ENCODE measurements at regions not wholly inside any gene's neighbourhood (a gene's known extent, or its start where the extent isn't known, plus 50 kb on each side); places are given as distances from the start of the nearest gene placed in this dataset.

GRCh38 chr7:25619963-25620799 lies 391.9 kb upstream of the NPVF start:
- DNase-seq: peak in 6 of 7 donors; percentile 28 to 93 (median 40)
- 38 to 53% (median 48%) methylated on average over 8 of the region's 8 CpGs for WGBS, 4 donors
- intact Hi-C loops (cut with DNase I): no loop called here
- Histone ChIP-seq H3K9me3 (replicated peaks in 1 of 3) (no peaks in the 10 kb centered on the region), H3K4me1 (replicated peaks in 1 of 2) (peaks cover 0 to 31% of the 10 kb centered on the region in 2 donors), H3K27me3 (no peaks in the 10 kb centered on the region), H3K36me3 (replicated peaks in 1 of 2) (no peaks in the 10 kb centered on the region), H3K27ac (peak overlapping the region in 4 of 5 donors; percentile 35 to 92 (median 74)), H3K4me3 (no peak overlapping the region)
- TF ChIP-seq CTCF (IDR thresholded peaks at IDR 0.05): no peak
- no peak for TF ChIP-seq POLR2A (IDR thresholded peaks at IDR 0.05)

- no peaks in the 10 kb centered on the region for H3K9me3 ChIP-seq (replicated peaks in 1 of 3)
- H3K27ac ChIP-seq: peak overlapping the region in 2 of 5 donors; percentile 41 to 83
- peaks cover 0 to 31% of the 10 kb centered on the region in 2 donors for H3K4me1 ChIP-seq (replicated peaks in 1 of 2)
- H3K27me3 ChIP-seq: no peaks in the 10 kb centered on the region
- H3K4me3 ChIP-seq: no peak overlapping the region
- intact Hi-C loops (cut with DNase I): no loop called here
- no peaks in the 10 kb centered on the region for H3K36me3 ChIP-seq (replicated peaks in 1 of 2)
- no peak for DNase-seq
- no peak for TF ChIP-seq CTCF (IDR thresholded peaks at IDR 0.05)
- no peak for TF ChIP-seq POLR2A (IDR thresholded peaks at IDR 0.05)
- WGBS, 4 donors: 80 to 92% (median 87%) methylated on average over 2 of the region's 2 CpGs
These were observed 393.7 kb upstream of the NPVF start for GRCh38 chr7:25621993-25622392.

- H3K4me3 ChIP-seq: no peak overlapping the region
- DNase-seq: no peak
- no peaks in the 10 kb centered on the region for H3K9me3 ChIP-seq (replicated peaks in 1 of 3)
- H3K27ac ChIP-seq: peak overlapping the region in 1 of 5 donors; percentile 83
- H3K4me1 ChIP-seq (replicated peaks in 1 of 2): peaks cover 0 to 29% of the 10 kb centered on the region in 2 donors
- intact Hi-C loops (cut with DNase I): no loop called here
- TF ChIP-seq CTCF (IDR thresholded peaks at IDR 0.05) (no peak), POLR2A (IDR thresholded peaks at IDR 0.05) (no peak)
- 57 to 76% (median 68%) methylated on average over 3 of the region's 3 CpGs for WGBS, 4 donors
- no peaks in the 10 kb centered on the region for H3K27me3 ChIP-seq
- H3K36me3 ChIP-seq (replicated peaks in 1 of 2): no peaks in the 10 kb centered on the region
These were observed 394.4 kb upstream of the NPVF start for GRCh38 chr7:25622695-25623094.

GRCh38 chr7:25624051-25624450 lies 395.8 kb upstream of the NPVF start:
- Histone ChIP-seq H3K36me3 (replicated peaks in 1 of 2) (no peaks in the 10 kb centered on the region), H3K9me3 (replicated peaks in 1 of 3) (no peaks in the 10 kb centered on the region), H3K4me1 (replicated peaks in 1 of 2) (peaks cover 0 to 15% of the 10 kb centered on the region in 2 donors), H3K4me3 (no peak overlapping the region), H3K27ac (no peak overlapping the region), H3K27me3 (no peaks in the 10 kb centered on the region)
- DNase-seq: no peak
- WGBS, 4 donors: 86 to 88% (median 88%) methylated on average over 3 of the region's 3 CpGs
- no peak for TF ChIP-seq POLR2A (IDR thresholded peaks at IDR 0.05)
- TF ChIP-seq CTCF (IDR thresholded peaks at IDR 0.05): no peak
- intact Hi-C loops (cut with DNase I): no loop called here

Measured in adrenal gland (tissue), 9 donors.